AG09319 (cell line): ENCODE measurements at regions not wholly inside any gene's neighbourhood (a gene's known extent, or its start where the extent isn't known, plus 50 kb on each side); places are given as distances from the start of the nearest gene placed in this dataset.

Experiments
- DNase-seq: peaks from one replicate; pipeline ENCODE4 v3.0.0-alpha.2; 2010; ENCODE audit warnings: low read depth; ENCODE audit errors: extremely low read depth
- CTCF ChIP-seq: IDR thresholded peaks from 2 replicates; pipeline ENCODE4 v1.5.1; 2011; ENCODE audit warnings: low read depth, mild to moderate bottlenecking, inconsistent platforms, low read length, moderate library complexity

GRCh38 chr16:63037761-63038396 lies 1001.6 kb upstream of the CDH8 start:
- no peak for TF ChIP-seq CTCF
- DNase-seq: no peak

GRCh38 chr16:63018581-63019223 lies 982.5 kb upstream of the CDH8 start:
- no peak for DNase-seq

GRCh38 chr16:63008688-63009087 lies 972.5 kb upstream of the CDH8 start:
- TF ChIP-seq CTCF: no peak

More at GRCh38 chr16:63018581-63019223, 982.5 kb upstream of the CDH8 start:
- no peak for TF ChIP-seq CTCF

GRCh38 chr16:63005356-63005755 lies 969.1 kb upstream of the CDH8 start:
- TF ChIP-seq CTCF: no peak
- DNase-seq: no peak

More at GRCh38 chr16:63008688-63009087, 972.5 kb upstream of the CDH8 start:
- no peak for DNase-seq

DNA sequence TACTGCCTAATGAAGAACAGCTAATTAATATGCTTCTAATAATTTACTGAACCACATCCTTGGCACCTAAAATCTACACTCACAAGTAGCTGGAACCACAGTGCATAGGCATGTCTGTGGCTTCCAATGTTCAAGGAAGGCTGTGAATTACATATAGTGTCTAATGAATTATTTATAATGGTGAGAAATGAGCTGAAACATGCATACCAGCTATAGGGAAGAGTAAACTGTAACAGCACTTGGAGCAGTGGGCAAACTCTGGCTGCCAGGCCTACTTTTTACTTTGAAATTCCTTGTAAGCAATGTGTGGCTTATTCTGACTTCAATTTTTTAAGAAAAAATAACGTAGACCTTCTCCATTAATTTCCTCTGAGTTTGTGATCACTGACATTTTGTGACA lies 953.2 kb upstream of the CDH8 start:
- DNase-seq: no peak

GRCh38 chr16:62985722-62986121 lies 949.5 kb upstream of the CDH8 start:
- DNase-seq: no peak
- no peak for TF ChIP-seq CTCF

More for the DNA sequence above, 953.2 kb upstream of the CDH8 start:
- no peak for TF ChIP-seq CTCF

DNA sequence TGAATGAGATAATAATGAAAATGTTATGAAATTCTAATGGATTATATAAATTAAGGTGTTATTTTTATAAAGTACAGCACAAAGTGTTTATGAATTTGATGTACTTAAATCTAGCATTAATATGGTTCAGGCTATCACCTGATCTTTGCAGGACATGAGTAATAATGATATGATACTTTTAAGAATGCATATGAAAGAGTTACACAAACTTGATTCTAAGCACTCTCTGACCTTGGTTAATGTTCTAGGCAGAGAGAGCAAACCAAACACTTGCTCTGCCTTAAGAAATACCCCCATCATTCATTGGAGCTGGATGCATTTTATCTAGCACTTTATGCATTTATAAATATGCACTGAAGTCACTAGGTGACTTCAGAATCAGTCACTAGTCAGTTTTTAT lies 942.2 kb upstream of the CDH8 start:
- no peak for DNase-seq
- TF ChIP-seq CTCF: no peak
